Body of pancreas (tissue), 4 donors: ENCODE measurements at regions not wholly inside any gene's neighbourhood (a gene's known extent, or its start where the extent isn't known, plus 50 kb on each side); places are given as distances from the start of the nearest gene placed in this dataset.
"Not testable (repeated sequence)": the region's sequence is repeated elsewhere in the genome, so short reads cannot be mapped to it uniquely, and the experiment has no call there.

Experiments
- ATAC-seq: fragments of 150-250 bp; one replicate; pipeline ENCODE4 v1.9.1; 2016
- DNase-seq, 4 donors: peaks; one replicate each; pipeline ENCODE4 v3.0.0-alpha.2; 2019
- H3K27ac ChIP-seq, 4 donors: fragments of 200-600 bp; sonication (generic); 1 replicate in 3 of 4; 2 replicates in 1 of 4; pipeline versions ENCODE4 v1.5.1 to v1.6.1; 2016 to 2019; ENCODE audit warnings: mild to moderate bottlenecking in 1 of 4, mixed read lengths in 1 of 4, moderate library complexity in 1 of 4
- H3K27me3 ChIP-seq, 2 donors: fragments of 200-600 bp; sonication (generic); one replicate each; pipeline ENCODE4 v1.6.0; 2016; ENCODE audit warnings: mild to moderate bottlenecking in 1 of 2
- H3K36me3 ChIP-seq, 2 donors: fragments of 200-600 bp; sonication (generic); replicated peaks in 1 of 2; 2 replicates each; pipeline ENCODE4 v1.5.1; 2016; ENCODE audit warnings: low read depth in 2 of 2; ENCODE audit not compliant: insufficient read depth in 1 of 2
- H3K4me1 ChIP-seq: fragments of 200-600 bp; sonication (generic); one replicate; pipeline ENCODE4 v1.6.0; 2016
- H3K4me3 ChIP-seq, 2 donors: fragments of 200-600 bp; sonication (generic); 1 replicate in 1 of 2; 2 replicates in 1 of 2; pipeline ENCODE4 v1.5.1; 2016 to 2019
- H3K9me3 ChIP-seq, 3 donors: fragments of 200-600 bp; sonication (generic); 1 replicate in 2 of 3; 2 replicates in 1 of 3; pipeline ENCODE4 v1.5.1; 2016
- POLR2A ChIP-seq, 3 donors: fragments of 450-650 bp; IDR thresholded peaks; one replicate each; pipeline ENCODE4 v1.6.1; 2016; ENCODE audit warnings: antibody characterized with exemption in 3 of 3, mild to moderate bottlenecking in 2 of 3
- WGBS, 2 donors: methylation state at CpG; one replicate each; pipeline ENCODE4 v1.1.5; 2017; 5-methylcytosine and 5-hydroxymethylcytosine counted together
- intact Hi-C: fragments of 100-400 bp; cut with DNase I; formaldehyde crosslinking; loops from one replicate; pipeline ENCODE4 v1.15.1; 2023
- TF ChIP-seq, protein P1 (sequence below), 7 experiments: fragments of 450-650 bp in 4 of 7; fragments of 200-600 bp in 3 of 7; sonication (generic) in 3 of 7; IDR thresholded peaks; one replicate each; pipeline ENCODE4 v1.5.1; 2016 to 2019; ENCODE audit warnings: antibody characterized with exemption in 7 of 7

- Histone ChIP-seq H3K27me3 (no peaks in the 10 kb centered on the region), H3K4me3 (no peak overlapping the region), H3K36me3 (no peaks in the 10 kb centered on the region), H3K27ac (no peak overlapping the region), H3K4me1 (no peaks in the 10 kb centered on the region), H3K9me3 (peaks cover 0 to 9% (median 0%) of the 10 kb centered on the region in 3 donors)
- WGBS, 2 donors: 81% methylated on average over 1 of the region's 1 CpG
- TF ChIP-seq, protein P1, sequence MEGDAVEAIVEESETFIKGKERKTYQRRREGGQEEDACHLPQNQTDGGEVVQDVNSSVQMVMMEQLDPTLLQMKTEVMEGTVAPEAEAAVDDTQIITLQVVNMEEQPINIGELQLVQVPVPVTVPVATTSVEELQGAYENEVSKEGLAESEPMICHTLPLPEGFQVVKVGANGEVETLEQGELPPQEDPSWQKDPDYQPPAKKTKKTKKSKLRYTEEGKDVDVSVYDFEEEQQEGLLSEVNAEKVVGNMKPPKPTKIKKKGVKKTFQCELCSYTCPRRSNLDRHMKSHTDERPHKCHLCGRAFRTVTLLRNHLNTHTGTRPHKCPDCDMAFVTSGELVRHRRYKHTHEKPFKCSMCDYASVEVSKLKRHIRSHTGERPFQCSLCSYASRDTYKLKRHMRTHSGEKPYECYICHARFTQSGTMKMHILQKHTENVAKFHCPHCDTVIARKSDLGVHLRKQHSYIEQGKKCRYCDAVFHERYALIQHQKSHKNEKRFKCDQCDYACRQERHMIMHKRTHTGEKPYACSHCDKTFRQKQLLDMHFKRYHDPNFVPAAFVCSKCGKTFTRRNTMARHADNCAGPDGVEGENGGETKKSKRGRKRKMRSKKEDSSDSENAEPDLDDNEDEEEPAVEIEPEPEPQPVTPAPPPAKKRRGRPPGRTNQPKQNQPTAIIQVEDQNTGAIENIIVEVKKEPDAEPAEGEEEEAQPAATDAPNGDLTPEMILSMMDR (IDR thresholded peaks at IDR 0.05): no peak
- no peak for TF ChIP-seq POLR2A (IDR thresholded peaks at IDR 0.05)
- DNase-seq (no peak), ATAC-seq (no peak)
- intact Hi-C loops: no loop called here
These were observed 97.9 kb downstream of the TPBG start for GRCh38 chr6:82461536-82461935.

- ATAC-seq: no peak
- intact Hi-C loops: no loop called here
These were observed 103.7 kb downstream of the TPBG start for GRCh38 chr6:82467338-82467737.

GRCh38 chr6:82470123-82470522, 106.5 kb downstream of the TPBG start:
- H3K9me3 ChIP-seq, intact Hi-C loops, H3K4me1 ChIP-seq, ATAC-seq, H3K36me3 ChIP-seq, H3K4me3 ChIP-seq, H3K27ac ChIP-seq, H3K27me3 ChIP-seq, DNase-seq: not testable (repeated sequence)
- 79 to 86% methylated on average over 6 to 8 of the region's 8 CpGs for WGBS, 2 donors

More at GRCh38 chr6:82467338-82467737, 103.7 kb downstream of the TPBG start:
- Histone ChIP-seq H3K27ac (no peak overlapping the region), H3K4me3 (no peak overlapping the region), H3K4me1 (no peaks in the 10 kb centered on the region), H3K36me3 (no peaks in the 10 kb centered on the region), H3K9me3 (no peaks in the 10 kb centered on the region), H3K27me3 (no peaks in the 10 kb centered on the region)
- no peak for DNase-seq
- TF ChIP-seq, protein P1 (IDR thresholded peaks at IDR 0.05): no peak
- TF ChIP-seq POLR2A (IDR thresholded peaks at IDR 0.05): no peak

- intact Hi-C loops: not testable (repeated sequence)
These were observed 111.5 kb downstream of the TPBG start for GRCh38 chr6:82475106-82475505.

GRCh38 chr6:82484001-82484400, 120.4 kb downstream of the TPBG start:
- H3K9me3 ChIP-seq: peaks cover 0 to 6% (median 4%) of the 10 kb centered on the region in 3 donors
- no peaks in the 10 kb centered on the region for H3K36me3 ChIP-seq
- no peak overlapping the region for H3K27ac ChIP-seq
- TF ChIP-seq POLR2A (IDR thresholded peaks at IDR 0.05): no peak
- TF ChIP-seq, protein P1 (IDR thresholded peaks at IDR 0.05): no peak
- no peaks in the 10 kb centered on the region for H3K27me3 ChIP-seq
- no peak for ATAC-seq
- no peak for DNase-seq
- 60 to 73% methylated on average over 3 of the region's 3 CpGs for WGBS, 2 donors
- no peaks in the 10 kb centered on the region for H3K4me1 ChIP-seq
- H3K4me3 ChIP-seq: no peak overlapping the region
- intact Hi-C loops: no loop called here

More at GRCh38 chr6:82475106-82475505, 111.5 kb downstream of the TPBG start:
- H3K27ac ChIP-seq, H3K4me3 ChIP-seq, H3K27me3 ChIP-seq, H3K9me3 ChIP-seq, H3K4me1 ChIP-seq, DNase-seq, H3K36me3 ChIP-seq, ATAC-seq: not testable (repeated sequence)
- 73 to 80% methylated on average over 5 of the region's 5 CpGs for WGBS, 2 donors
